ENCODE measurements at regions not wholly inside any gene's neighbourhood (a gene's known extent, or its start where the extent isn't known, plus 50 kb on each side); places are given as distances from the start of the nearest gene placed in this dataset.

DNA sequence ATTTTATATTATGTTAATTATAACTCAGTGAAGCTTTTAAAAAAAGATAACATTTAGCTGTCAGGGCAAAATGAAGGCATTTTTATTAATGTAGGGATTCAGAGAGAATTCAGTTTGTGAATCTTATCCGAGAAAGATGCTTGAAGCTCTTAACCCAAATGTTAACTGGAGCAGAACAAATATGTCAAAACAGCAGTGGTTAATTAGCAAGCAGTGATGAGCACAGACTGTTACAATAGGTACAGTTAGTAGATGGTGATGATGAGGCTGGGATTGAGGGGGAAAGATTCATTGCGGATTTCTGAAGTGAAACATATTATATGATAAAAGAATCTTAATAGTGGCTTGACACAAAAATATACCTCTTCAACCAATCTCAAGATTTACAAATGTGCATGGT, 356.7 kb downstream of the DIRAS2 start:
- no peak for DNase-seq (ENCODE audit: low read depth, low spot score)
- H3K9me3 ChIP-seq (ENCODE audit: control insufficient read depth, insufficient read depth, low read length) = no peaks in the 10 kb centered on the region
- H3K27me3 ChIP-seq (ENCODE audit: control insufficient read depth, insufficient read depth, low read length) = no peaks in the 10 kb centered on the region
- TF ChIP-seq, protein P1, sequence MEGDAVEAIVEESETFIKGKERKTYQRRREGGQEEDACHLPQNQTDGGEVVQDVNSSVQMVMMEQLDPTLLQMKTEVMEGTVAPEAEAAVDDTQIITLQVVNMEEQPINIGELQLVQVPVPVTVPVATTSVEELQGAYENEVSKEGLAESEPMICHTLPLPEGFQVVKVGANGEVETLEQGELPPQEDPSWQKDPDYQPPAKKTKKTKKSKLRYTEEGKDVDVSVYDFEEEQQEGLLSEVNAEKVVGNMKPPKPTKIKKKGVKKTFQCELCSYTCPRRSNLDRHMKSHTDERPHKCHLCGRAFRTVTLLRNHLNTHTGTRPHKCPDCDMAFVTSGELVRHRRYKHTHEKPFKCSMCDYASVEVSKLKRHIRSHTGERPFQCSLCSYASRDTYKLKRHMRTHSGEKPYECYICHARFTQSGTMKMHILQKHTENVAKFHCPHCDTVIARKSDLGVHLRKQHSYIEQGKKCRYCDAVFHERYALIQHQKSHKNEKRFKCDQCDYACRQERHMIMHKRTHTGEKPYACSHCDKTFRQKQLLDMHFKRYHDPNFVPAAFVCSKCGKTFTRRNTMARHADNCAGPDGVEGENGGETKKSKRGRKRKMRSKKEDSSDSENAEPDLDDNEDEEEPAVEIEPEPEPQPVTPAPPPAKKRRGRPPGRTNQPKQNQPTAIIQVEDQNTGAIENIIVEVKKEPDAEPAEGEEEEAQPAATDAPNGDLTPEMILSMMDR (IDR thresholded peaks at IDR 0.05; ENCODE audit: low read depth, low read length) = no peak
- CTCF ChIA-PET = no interaction called here
- no peak overlapping the region for H3K27ac ChIP-seq (ENCODE audit: low read depth, low read length)
- H3K4me3 ChIP-seq (ENCODE audit: low read depth, low read length) = no peak overlapping the region
- POLR2A ChIA-PET = no interaction called here

DNA sequence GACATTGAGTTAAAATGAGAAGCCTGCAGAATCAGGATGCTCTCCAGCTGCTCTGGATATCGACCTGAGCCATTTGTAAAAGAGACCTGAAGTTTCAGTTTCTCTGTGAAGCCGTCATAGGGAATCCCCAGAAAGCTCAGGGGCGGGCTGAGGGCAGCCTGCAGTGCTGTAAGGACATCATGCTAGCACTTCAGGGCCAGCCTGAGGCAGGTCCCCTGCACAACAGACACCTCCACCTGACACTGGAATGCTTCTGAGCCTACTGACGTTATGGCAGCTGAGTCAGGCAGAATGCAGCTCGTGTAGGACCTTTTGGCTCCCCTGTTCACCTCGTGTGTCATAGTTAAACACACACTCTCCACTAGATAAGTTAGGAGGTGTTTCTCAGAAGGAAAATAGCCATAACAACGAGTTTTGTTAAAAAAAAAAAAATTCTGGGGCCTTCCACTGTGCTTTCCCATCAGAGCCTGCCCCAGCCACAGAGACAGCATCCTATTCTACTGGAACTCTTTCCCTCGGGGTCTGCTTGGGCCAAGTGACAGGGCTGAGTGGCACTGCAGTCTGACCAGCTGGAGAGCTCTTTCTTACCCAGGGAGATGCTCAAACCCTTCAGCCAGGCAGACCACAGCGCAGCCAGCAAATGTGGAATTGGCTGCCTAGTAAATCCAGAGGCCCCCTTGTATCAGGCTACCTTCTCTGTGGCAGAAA, 354.9 kb downstream of the DIRAS2 start:
- Histone ChIP-seq H3K4me3 (ENCODE audit: low read depth, low read length) (no peak overlapping the region), H3K27me3 (ENCODE audit: control insufficient read depth, insufficient read depth, low read length) (no peaks in the 10 kb centered on the region), H3K9me3 (ENCODE audit: control insufficient read depth, insufficient read depth, low read length) (no peaks in the 10 kb centered on the region), H3K27ac (ENCODE audit: low read depth, low read length) (no peak overlapping the region)
- ChIA-PET POLR2A (no interaction called here), CTCF (interaction anchor here (0.7 kb wide), 1 partner anchor 8 kb away, joined by 3 read pairs; no protein-coding TSS in a partner anchor)
- no peak for DNase-seq (ENCODE audit: low read depth, low spot score)
- TF ChIP-seq, protein P1 (IDR thresholded peaks at IDR 0.05; ENCODE audit: low read depth, low read length) = no peak

DNA sequence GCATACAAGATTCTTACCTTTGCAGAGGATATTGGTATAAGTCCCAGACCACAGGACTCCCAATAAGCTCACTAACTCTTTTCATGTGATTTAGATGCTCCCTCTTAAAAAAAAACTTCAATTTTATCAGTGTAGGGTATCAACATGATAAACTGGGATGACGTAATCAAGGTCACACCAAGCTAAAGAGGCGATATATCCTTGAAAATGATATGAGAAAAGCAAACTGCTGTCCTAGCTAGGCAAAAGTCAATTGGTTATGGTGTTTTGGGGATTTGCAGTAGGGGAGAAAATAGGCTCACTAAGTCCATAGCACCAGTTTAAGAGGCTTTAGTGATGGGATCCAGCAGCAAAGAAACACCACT, 354.4 kb downstream of the DIRAS2 start:
- H3K9me3 ChIP-seq (ENCODE audit: control insufficient read depth, insufficient read depth, low read length) = no peaks in the 10 kb centered on the region
- CTCF ChIA-PET = interaction anchor here (0.7 kb wide), 1 partner anchor 8 kb away, joined by 3 read pairs; no protein-coding TSS in a partner anchor
- H3K4me3 ChIP-seq (ENCODE audit: low read depth, low read length) = no peak overlapping the region
- no peaks in the 10 kb centered on the region for H3K27me3 ChIP-seq (ENCODE audit: control insufficient read depth, insufficient read depth, low read length)
- TF ChIP-seq, protein P1 (IDR thresholded peaks at IDR 0.05; ENCODE audit: low read depth, low read length) = no peak
- POLR2A ChIA-PET = no interaction called here
- no peak overlapping the region for H3K27ac ChIP-seq (ENCODE audit: low read depth, low read length)
- no peak for DNase-seq (ENCODE audit: low read depth, low spot score)

DNA sequence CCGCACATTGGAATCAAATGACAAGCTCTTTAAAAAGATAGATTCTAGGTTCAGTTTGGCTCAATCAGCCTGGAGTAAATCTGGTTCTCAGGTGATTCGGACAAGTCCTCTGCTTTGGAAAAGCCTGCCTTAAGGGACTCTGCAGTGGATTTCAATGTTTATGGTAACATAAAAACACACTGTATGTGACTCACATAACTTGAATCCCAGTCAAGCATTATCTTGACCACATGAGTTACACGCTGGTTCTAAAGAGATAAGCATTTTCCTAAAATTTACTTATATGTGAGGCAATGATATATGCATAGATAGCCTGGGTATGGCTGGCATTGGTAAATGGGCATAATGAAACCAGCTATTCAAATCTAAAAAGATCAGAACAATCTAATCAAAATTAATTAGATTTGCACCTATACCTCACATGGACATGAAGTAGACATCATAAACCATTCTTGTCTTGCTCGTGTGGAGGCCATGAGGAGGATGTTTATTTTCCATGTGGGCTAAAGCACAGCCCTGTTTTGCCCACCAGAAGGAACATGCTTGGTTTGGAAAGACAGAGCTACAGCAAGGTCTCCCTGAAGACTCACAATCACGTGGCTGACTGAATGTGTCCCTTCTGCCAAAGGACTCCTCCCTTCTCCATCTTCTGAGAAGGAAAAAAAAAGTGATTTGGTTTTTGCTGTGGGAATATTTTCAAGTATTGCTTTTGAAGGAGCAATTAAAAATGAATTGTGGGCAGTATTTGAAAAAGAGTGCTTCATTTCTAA, 351.7 kb downstream of the DIRAS2 start:
- DNase-seq (ENCODE audit: low read depth, low spot score) = no peak
- ChIA-PET CTCF (no interaction called here), POLR2A (interaction anchor here (0.6 kb wide), 1 partner anchor 13 kb away, joined by 3 read pairs; no protein-coding TSS in a partner anchor)
- no peak overlapping the region for H3K4me3 ChIP-seq (ENCODE audit: low read depth, low read length)
- no peaks in the 10 kb centered on the region for H3K9me3 ChIP-seq (ENCODE audit: control insufficient read depth, insufficient read depth, low read length)
- no peaks in the 10 kb centered on the region for H3K27me3 ChIP-seq (ENCODE audit: control insufficient read depth, insufficient read depth, low read length)
- no peak overlapping the region for H3K27ac ChIP-seq (ENCODE audit: low read depth, low read length)
- TF ChIP-seq, protein P1 (IDR thresholded peaks at IDR 0.05; ENCODE audit: low read depth, low read length) = no peak

DNA sequence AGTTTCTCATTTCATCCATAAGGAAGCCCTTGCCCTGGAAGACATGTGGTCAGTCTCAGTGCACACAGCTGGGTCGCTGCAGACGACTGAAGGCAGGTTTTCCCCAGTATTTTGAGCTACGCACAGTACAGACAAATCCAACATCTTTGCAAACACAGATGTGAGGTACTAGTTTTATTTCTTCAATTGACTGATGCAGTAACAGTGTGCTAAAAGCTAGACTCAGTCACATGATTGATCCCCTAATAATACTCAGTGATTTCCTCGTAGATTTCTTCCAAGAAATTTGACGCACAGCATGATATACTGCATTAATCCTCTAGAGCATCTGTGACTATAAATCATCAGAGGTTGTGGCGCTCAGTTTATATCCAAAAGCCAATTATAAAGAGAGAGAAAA, 346.1 kb downstream of the DIRAS2 start:
- DNase-seq (ENCODE audit: low read depth, low spot score) = no peak
- TF ChIP-seq, protein P1 (IDR thresholded peaks at IDR 0.05; ENCODE audit: low read depth, low read length) = no peak
- CTCF ChIA-PET = no interaction called here
- Histone ChIP-seq H3K27ac (ENCODE audit: low read depth, low read length) (no peak overlapping the region), H3K4me3 (ENCODE audit: low read depth, low read length) (no peak overlapping the region), H3K9me3 (ENCODE audit: control insufficient read depth, insufficient read depth, low read length) (no peaks in the 10 kb centered on the region), H3K27me3 (ENCODE audit: control insufficient read depth, insufficient read depth, low read length) (no peaks in the 10 kb centered on the region)
- POLR2A ChIA-PET = no interaction called here

Data from AG04450 (cell line).